ENCODE measurements at regions not wholly inside any gene's neighbourhood (a gene's known extent, or its start where the extent isn't known, plus 50 kb on each side); places are given as distances from the start of the nearest gene placed in this dataset.
A peak's percentile ranks its signal among the peaks of the same experiment; 100 is the strongest.

DNA sequence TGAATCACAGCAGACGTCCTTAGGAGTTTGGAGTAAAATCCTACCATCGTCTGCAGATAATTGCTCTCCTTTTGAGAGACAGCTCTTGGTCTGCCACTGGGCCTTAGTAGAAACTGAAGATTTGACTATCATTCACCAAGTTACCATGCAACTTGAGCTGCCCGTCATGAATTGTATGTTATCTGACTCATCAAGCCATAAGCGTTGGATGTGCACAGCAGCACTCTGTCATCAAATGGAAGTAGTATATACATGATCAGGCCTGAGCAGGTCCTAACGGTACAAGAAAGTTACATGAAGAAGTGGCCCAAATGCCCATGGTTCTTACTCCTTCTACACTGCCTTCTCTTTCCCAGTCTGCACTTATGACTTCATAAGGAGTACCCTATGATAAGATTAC lies 317.8 kb downstream of the GPATCH2 start:
- DNase-seq (ENCODE audit: low read depth, low spot score), result no peak

DNA sequence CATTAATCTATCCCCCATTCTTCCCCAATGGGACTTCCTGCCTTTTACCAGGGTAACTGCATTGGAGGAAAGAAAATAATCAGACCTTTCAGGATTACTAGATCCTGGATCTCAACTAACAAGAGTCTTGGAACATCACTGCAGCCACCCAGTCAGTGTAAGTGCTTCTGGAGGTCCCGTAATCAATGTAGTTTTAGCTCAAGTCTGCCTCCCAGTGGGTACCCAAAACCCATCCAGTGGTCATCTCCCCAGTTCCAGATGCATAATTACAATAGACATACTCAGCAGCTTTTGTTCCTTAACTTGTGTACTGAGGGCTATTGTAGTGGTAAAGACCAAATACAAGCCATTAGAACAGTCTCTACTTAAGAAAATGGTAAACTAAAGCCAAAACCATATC lies 319.1 kb downstream of the GPATCH2 start:
- peak; percentile 15 for DNase-seq (ENCODE audit: low read depth, low spot score)

DNA sequence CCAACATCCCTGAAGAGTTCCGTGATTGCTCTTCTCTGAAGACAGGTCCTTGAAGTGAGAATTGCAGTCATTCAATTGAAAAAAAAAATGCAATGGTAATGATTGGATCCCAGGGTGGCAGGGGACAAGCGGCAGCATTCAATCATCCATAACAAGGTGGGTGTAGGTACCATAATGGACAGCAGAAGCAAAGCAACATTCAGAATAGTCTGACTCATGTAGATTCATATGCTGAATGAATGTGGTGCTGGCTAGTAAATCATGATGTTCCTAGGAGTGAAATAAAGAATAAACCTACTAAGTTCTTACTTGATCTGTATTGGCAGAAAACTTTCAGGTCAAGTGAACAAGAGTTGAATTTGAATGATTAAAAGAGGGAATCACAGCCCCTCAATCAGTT lies 319.6 kb downstream of the GPATCH2 start:
- DNase-seq (ENCODE audit: low read depth, low spot score), result no peak

DNA sequence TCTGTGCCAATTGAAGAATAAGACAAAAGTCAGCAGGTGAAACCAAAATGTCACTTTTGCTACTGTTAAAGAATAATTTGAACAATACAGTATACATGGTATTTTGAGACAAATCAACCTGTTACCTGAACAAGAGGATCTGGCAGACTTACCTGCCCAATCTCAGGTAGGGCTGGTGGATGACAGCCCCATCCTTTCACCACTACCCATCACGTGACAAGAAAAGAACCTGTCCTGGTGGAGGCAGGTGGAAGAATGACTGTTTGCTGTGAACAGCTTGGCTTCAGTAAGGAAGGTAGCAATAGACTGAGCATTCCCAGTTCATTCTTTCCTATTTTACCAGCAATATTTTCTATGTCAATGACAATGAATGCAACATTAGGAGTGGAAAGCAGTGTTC lies 349.6 kb downstream of the GPATCH2 start:
- no peak for DNase-seq (ENCODE audit: low read depth, low spot score)

DNA sequence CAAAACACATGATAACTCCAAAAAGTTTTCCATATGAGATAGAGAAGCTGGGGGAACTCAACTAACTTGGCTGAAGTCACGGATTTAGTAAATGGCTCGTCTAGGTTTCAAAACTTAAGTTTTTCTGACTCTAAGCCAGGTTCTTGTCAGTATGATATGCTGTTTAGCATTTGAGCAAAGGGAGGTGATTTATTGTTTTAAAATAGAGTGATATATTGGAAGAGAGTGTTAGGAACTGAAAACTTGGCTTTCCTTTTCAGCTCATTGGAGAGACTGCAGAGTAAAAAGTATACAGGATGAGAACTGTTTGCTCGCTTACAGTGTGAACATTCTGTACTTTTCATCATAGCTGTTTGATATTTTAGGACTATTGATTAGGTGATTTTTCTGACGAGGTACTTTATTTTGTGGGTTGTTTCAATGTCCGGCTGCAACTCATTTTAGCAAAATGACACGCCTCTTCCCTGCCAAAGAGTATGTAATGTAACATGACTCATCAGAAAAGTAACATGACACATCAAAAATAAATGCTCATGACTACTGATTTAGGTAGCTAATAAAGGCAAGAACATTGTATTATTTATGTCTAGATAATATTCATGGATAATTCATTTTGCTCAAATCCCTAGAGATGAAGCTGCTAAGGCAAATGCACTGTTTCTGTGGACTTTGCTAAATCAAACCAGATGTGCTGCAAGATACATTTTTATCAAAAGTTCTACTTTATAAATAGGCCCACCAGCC lies 355.1 kb downstream of the GPATCH2 start:
- DNase-seq (ENCODE audit: low read depth, low spot score), result no peak

DNA sequence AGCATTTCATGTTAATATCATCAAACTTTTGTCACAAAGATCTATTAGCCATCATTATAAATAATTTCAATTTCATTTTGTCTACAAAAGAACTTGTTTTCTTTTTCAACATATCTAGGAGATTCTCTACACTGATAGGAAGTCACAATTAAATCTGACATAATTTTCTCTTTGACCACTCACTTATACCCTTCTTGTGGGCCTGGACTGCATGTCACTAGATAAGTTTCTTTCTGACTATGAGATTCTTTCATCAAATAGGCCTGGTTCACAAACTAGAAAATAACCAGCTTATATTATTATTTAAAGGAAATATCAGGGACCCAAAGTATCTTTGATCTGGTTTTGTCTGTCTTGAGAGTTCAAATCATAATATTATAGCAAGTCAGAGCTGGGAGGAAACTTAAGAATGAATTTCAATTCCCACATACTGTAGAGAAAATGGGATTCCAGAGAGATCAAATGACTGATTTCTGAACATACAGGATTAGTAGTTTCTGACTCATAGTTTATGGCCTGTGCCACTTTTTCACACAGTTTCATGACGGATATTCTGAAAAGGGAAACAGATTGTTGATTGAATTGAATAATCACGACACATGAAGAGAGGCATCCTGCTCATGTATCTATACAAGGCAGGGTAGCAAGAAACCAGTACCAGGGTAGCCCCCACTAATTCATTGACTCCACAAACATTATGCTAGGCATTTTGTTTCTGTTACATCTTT lies 355.8 kb downstream of the GPATCH2 start:
- no peak for DNase-seq (ENCODE audit: low read depth, low spot score)

DNA sequence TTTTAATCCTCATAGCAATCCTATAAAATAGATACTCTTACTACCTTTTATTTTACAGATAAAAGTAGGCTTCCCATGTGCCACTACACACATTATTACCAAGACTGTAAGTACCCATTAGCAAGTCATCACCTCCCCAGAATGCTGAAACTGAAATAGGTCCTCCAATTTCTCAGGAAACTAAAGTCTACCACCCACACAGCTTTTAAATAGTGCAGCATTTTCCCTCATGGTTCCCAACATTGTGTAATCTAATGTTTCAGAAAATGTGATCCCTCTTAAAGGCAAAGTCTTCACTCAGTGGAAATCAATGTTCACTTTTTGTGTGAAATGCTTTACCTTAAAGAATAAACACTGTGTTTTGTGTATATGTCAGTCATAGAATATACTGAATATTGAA lies 356.5 kb downstream of the GPATCH2 start:
- DNase-seq (ENCODE audit: low read depth, low spot score), result no peak

DNA sequence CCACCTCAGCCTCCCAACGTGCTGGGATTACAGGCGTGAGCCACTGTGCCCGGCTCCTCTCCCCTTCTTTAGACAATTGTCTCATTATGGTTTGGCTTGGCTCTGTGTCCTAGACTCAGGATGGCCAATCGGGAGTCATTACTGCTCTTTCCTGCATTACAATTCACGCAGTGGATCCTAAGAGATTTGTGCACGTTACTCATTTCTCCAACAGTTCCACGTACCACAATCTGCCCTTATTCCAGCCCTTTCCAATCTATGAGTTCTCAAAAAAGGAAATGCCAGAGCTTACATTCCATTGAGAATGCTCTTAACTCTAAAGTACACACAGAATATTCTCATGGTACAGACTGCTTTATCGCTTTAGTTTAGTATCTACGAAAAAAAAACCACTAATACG lies 357.0 kb downstream of the GPATCH2 start:
- no peak for DNase-seq (ENCODE audit: low read depth, low spot score)

DNA sequence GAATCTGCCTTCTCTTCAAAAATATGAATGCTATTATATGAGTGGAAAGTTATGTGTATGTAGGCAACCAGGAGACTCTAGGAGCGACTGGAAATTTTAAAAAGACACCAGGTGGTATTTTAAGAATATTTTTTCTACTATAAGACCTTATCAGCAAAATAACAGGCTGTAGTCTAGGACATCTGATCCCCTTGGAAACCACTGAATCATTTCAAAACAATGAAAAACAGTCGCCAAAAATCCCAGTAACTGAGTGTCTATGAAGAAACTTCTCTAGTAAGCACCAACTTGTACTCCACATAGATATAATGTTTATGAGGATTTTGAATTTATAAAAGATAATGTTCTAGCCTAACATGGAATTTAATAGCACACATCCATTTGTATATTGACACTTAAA lies 358.5 kb downstream of the GPATCH2 start:
- DNase-seq (ENCODE audit: low read depth, low spot score), result no peak

DNA sequence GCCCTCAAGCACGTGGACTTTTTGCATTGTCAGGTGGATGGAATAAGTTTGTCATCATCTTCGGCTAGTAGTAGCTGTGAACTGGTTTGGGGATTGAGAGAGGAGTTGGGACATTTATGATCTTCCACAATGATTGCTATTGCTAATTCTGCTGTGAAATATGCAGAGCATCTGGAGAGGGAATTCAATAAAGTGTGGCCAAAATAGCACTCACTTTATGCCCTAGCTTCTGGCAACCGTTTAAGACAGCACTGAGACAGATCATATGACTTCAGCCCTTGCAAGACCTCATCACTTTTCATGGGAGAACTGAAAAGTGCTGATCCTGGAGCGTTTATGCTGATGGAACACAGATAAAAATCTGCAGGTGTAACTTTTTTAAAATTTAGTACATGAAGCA lies 360.8 kb downstream of the GPATCH2 start:
- DNase-seq (ENCODE audit: low read depth, low spot score), result no peak

DNA sequence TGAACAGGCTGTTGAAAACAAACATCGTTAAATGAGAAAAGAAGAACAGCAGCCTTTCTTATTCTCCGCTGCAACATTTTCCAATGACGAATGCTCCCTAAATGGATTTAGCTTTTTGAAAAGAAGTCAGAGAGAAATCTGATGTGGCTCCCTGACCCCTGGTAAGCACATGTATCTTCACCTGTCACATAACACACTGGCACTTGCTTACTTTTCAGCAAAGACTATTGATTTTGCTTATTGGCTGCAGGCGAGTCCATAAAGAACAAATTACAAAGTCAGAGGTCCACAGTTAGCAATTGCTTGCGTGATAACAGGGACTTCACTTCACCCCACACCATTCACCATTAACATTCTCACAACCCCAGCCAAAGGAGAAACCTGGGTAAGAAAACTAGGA lies 362.8 kb downstream of the GPATCH2 start:
- DNase-seq (ENCODE audit: low read depth, low spot score), result no peak

DNA sequence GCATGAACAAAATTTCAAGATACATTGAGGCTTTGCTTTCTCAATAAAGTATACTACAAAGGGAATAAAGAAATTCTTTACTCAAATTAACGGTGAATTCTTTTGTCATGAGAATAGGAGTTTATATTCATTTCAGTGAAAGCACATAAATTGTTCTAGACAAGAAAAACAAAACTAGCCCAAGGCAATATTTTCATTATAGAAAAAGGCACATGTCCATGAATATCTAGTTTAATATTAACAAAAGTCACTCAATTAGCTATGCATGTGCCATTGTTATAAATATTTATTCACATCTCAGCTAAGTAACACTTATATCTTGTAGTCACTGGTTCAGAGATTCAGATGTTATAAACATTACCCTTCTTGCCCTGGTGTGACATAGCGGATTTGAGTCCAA lies 369.3 kb downstream of the GPATCH2 start:
- no peak for DNase-seq (ENCODE audit: low read depth, low spot score)

DNA sequence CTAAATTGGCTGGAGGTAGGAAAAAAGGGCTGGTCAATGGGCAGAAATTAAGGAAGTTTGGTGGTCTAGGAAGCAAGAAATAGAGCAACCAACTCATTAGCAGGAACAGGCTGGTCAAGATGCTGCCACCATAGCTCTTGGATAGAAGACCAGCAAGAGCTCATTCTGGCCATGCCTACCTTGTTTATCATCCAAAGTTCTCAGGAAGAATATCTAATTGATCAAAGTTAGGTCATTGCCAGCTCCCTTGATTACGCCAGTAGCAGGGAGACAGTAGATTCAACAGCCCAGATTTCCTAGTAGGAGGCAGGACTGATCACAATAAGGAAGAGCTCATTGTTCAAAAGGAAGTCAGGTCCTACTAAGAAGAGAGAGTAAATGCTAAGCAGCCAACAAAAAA lies 370.2 kb downstream of the GPATCH2 start:
- no peak for DNase-seq (ENCODE audit: low read depth, low spot score)

DNA sequence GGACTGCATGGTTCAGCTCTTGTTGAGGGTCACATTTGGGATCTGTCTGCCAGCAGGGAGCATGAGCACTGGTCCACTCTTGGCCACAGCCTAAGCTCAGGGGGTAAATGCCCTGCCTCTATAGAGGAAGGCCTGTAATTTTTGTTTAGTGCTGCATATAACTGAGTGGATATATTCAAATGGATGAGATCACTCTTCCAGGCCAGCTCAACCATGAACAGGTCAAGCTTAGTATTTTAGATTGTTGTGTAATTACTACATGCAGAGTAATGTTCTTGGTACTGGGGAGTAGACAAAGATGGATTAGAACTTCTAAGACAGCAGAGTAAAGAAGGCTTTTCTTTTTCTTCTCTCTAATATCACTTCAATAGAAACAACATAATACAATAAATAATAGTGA lies 376.9 kb downstream of the GPATCH2 start:
- no peak for DNase-seq (ENCODE audit: low read depth, low spot score)

DNA sequence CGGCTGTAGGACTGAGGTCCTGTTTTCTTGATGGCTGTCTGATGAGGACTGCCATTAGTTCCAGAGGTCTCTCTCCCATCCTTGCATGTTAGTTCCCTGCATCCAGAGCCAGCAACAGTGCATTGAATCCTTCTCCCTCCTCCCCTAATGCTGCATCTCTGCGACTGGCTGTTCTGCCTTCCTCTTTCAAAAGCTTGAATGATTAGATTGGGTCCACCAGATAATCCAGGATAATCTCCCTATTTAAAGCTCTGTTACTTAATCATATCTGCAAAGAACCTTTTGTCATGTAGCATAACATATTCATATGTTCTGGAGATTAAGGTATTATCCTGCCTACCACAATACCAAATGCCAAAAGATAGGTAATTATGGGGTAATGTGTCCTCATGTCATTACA lies 377.5 kb downstream of the GPATCH2 start:
- DNase-seq (ENCODE audit: low read depth, low spot score), result no peak

DNA sequence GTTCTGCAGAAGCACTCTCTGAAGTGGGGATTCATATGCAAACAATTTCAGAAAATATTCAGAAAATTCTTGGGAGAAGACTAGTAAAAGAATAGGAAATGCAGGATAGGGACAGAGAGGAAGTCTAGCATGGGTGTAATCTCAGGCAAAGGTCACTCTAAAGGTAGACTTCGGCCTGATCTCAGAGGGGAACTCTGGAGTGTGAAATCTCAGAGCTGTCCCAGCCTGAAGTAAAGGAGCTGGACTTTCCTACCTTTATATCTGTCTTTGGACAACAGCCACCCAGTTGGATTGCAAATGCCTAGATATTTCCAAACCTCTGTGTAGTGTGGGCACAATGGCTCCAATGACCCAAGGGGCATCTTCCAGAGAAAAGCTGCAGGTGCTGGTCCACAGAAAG lies 379.8 kb downstream of the GPATCH2 start:
- DNase-seq (ENCODE audit: low read depth, low spot score), result no peak

DNA sequence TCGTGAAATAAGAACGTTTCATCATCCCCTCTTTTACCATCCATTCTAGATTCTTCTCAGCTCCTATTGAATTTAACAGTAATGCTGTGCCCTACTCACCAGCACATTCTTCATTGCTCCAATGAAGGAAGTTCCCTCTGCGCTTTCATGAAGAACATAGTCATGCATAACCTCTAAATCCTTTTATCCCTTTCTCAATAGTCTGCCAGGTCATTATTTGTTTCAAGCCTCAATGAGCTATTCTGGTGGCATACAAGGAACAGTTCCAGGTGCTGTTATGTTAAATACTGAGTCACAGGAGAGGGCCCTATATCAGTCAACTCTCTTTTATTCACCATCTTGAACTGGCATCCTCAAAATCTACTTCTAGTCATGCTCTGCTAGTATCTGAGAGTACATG lies 381.0 kb downstream of the GPATCH2 start:
- DNase-seq (ENCODE audit: low read depth, low spot score), result no peak

DNA sequence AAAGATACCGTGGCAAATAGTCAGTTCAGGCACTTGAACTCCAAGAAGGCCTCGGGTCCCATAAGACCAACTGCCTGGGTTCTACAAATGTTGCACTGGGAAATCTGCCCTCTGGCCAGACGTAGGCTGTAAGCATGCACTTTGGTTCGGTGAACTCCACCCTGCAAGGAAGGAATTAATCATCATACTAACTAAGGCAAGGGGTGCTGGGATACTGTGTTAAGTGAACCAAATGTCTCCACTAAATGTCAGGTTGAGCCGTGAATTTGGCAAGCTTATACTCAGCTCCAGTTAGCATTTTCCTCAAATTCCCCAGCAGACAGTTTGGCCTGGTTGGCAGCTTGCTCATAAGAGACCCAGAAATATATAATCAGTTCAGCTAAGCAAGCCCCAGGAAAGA lies 385.9 kb downstream of the GPATCH2 start:
- DNase-seq (ENCODE audit: low read depth, low spot score), result no peak

DNA sequence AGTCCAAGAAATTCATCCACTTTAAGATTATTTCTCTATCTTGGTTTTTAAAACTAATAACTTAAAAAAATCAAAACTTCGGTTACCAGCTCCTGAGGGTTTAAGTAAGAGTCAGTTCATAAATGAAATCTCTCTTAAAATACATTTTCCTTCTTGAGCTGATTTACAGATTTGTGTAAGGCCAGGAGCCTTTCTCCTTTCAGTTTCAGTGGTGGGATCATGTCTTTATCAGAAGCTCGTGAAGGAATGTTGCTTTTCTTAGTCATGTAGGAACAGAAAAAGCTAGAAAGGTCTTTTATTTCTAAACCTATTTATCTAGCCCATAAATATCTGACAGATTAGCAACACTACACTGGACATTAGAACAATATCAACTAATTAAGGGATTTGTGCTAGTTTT lies 390.2 kb downstream of the GPATCH2 start:
- DNase-seq (ENCODE audit: low read depth, low spot score), result no peak

DNA sequence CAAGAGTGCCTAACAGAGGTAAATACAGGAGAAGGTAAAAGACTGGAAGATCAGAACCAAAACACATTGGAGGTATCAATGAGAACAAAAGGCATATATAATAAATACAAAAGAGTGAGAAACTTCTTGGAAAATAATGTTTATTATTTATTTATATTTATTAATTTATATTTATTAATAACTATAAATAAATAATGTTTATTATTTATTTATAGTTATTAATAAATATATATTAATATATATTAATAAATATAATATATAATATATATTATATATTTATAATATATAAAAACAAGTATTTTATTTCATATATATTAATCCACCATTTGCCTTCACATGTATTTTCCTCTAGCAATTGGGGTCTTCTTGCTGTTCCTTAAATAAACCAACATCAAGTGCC lies 391.9 kb downstream of the GPATCH2 start:
- DNase-seq (ENCODE audit: low read depth, low spot score), result no peak

DNA sequence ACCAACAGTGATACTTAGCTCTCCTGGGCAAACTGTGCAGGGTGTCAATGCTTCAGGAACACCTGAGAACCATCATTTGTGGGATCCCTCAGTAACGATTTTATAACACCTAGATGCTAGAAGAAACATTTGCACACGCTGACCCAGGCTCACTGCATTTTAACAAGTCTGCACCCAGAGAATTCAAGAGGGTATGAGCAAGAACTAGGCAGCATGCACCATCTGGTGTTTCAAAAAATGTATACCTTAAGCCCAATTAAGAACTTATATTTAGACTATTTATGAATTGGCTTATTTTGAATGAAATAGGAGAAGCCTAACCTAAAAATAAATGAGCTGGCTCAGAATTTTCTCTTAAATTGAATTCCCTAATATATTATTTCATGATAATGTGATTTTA lies 400.5 kb downstream of the GPATCH2 start:
- no peak for DNase-seq (ENCODE audit: low read depth, low spot score)

DNA sequence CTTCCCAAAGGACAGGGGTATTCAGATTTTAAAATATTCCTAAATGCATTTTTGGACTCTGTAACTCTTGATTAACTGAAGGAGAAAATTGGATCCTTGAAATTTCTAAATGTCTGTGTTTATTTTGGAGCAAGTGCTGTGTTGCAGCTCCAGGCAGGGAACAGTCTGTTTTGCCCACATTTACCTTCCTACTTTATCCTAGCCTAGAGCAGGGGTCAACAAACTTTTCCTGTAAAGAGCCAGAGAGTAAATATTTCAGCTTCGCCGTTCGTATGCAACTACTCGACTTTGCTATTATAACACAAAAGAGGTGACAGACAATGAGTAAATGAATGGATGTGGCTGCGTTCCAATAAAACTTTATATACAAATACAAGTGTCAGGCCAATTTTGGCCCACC lies 402.2 kb downstream of the GPATCH2 start:
- DNase-seq (ENCODE audit: low read depth, low spot score), result no peak

DNA sequence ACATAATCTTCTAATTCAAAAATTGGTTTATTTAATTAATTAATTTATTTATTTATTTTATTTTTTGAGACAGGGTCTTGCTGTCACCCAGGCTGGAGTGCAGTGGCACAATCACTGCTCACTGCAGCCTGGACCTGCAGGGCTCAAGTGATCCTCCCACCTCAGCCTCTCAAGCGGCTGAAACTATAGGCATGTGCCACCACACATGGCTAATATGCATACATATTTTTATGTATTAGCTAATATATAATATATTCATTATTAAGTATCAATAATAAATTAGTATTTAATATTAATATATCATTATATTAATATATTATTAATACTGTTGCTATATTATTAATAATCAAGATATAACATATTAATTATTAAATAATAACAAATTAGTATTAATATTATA lies 406.7 kb downstream of the GPATCH2 start:
- DNase-seq (ENCODE audit: low read depth, low spot score), result no peak

DNA sequence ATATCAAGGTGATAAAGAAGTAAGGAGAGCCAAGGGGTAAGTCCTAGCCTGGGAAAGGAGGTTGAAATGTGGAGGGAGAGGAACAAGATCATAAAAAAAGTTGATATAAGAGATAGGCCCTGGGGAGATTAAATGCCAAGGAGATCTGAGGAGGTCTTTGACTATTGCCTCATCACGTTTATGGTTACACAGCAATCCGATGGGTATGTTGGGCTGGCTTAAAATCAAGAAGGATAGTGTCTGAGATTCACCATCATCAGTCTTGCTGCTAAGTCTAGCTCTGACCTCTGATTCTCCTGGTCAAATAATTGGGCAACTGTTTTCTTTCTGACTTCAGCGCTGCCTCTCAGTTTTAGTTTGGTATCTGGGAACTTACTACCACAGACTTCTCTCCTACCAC lies 416.3 kb downstream of the GPATCH2 start:
- no peak for DNase-seq (ENCODE audit: low read depth, low spot score)
